CD4-positive, alpha-beta T cell treated with Interleukin-4 for 4 hours (primary cell): ENCODE measurements at regions not wholly inside any gene's neighbourhood (a gene's known extent, or its start where the extent isn't known, plus 50 kb on each side); places are given as distances from the start of the nearest gene placed in this dataset.

Source experiments
- DNase-seq: peaks from one replicate; pipeline ENCODE4 v3.0.0-alpha.2; 2020

GRCh38 chr7:69126896-69127479, 471.3 kb upstream of the AUTS2 start:
- no peak for DNase-seq

GRCh38 chr7:69129524-69129923, 468.8 kb upstream of the AUTS2 start:
- no peak for DNase-seq

DNA sequence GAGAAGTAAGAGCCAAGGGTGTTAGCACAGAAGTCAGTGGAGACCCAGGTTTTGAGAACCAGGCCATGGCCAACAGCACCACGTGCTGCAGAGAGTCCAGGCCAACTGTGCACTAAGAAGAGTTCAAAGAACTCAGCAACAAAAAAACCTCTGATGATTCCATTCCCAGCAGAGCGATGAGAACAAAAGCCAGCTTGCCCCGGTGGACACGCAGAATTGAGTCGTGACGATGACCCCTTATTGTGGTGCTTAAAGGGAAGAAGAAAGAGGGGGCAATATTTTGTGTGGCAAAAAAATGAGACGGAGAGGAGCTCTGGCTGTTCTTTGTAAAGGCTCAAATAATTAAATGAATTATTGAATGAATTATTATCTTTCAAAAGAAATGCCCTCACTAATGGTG, 468.3 kb upstream of the AUTS2 start:
- no peak for DNase-seq

GRCh38 chr7:69130396-69130795, 467.9 kb upstream of the AUTS2 start:
- DNase-seq, result no peak

DNA sequence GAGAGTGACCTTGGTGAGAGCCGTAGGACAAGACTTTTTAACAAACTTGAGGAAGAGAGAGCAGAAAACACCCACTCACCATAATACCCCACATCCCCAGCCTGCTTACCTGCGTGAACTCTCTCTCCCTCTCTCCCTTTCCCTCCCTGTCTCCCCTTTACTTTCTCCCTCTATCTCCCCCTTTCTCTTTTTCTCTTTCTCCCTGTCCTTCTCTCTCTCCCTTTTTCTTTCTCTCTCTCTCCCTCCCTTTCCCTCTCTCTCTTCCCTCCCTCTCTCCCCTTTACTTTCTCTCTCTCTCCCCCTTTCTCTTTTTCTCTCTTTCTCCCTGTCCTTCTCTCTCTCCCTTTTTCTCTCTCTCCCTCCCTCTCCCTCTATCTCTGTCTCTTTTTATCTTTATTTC, 464.0 kb upstream of the AUTS2 start:
- DNase-seq, result no peak

DNA sequence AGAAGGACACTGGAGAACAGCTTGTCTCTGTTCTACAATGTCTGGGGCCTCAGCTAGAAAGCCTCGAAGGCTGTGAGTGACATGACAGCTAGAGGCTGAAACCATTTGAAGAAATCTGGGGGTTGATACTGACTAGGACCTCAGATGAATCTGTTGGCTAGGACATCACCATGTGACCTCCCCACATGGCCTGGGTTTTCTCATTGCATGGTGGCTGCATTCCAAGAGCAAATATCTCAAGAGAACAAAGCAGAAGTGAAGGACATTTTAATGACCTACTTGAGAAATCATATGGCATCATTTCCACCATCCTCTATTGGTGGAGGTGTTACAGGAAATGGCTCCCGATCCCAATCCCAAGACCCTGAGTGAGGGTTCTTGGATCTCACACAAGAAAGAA, 450.6 kb upstream of the AUTS2 start:
- DNase-seq, result no peak

- no peak for DNase-seq
These were observed 448.2 kb upstream of the AUTS2 start for GRCh38 chr7:69149804-69150782.

DNA sequence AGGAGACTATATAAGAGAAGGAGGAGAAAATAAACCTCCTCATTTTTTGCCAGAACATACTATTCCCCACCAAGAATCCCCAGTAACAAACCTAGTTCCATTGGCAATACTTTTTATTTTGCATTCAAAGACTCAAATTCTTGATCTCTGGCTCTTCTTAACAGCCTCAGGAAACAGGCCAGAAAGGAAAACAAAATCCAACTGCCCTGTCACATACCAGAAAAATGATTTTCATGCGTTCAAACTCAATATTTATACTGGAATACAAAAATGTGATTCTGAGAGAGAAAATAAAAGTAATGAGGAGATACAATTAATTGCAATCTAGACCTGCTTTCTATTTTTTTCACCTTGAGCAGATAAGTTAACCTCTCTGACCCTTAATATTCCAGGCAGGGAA, 435.9 kb upstream of the AUTS2 start:
- DNase-seq, result no peak

- DNase-seq, result no peak
These were observed 435.2 kb upstream of the AUTS2 start for GRCh38 chr7:69162931-69163670.

DNA sequence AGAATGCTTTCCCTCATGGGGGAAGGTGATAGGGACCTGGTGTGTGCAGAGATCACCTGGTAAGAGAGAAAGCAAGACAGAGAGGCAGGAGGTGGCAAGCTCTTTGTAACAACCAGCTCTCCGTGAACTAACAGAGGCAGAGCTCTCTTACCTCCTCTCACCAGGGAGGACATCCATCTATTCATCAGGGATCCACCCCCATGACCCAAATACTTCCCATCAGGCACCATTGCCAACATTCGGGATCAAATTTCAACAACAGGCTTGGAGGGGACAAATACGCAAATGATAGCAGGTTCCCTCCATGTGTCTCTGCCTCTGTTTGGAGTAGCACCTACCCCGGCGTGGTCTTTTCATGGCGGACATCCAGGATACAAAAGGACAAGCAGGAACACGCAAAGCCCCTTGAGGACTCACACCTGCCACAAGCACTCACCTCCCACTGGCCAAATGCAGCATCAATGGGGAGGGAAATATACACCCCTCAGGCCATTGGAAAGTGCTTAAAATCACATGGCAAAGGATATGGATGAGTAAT, 431.2 kb upstream of the AUTS2 start:
- no peak for DNase-seq

GRCh38 chr7:69169386-69169785, 428.9 kb upstream of the AUTS2 start:
- no peak for DNase-seq

DNA sequence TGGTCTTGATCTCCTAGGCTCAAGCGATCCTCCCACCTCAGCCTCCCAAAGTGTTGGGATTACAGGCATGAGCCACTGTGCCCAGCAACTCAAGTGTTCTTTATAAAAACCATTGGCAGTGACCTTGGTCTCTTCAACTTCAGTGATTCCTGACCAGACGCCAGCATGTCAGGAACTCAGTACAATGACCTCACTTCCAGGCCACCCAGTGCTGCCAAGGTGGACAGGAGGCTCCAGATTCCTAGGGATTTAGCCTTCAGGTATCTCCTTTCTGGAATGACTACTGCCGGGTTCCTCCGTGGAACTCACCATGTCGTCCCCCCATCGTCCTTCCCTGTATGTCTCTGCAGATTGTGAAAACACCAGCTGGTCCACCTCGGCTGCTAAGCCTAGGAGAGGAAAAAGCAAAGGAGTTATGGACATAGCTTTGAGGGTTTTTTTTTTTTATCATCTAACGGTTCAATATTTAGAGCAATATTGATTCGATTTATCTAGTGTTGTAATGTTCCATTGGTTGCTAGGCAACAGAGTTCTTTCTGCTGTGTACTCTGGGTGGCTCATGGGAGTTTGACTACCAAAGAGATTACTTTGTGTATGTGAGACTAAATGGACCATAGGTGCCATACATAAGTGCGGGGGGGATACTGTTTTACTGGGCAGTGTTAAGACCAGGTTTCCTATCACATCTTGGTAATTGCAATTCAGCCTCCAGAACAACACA, 425.8 kb upstream of the AUTS2 start:
- no peak for DNase-seq

DNA sequence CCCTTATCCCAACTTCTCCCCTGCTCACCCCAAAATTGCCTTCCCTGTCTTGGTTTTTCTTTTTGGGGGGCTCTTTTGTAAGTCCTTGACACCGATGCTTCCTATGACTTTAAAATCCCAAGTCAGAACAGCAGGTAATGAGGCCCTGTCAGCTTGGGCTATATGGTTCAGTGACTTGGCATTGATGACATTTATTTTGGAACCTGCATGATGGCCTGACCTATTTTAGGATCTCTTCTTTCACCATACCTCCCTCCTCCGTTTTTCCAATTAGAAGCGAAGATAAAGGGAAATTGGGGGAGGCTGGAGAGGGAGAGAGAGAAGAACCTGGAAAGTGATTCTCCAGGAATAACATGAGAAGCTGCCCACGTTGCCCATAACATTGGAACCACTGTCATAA, 424.9 kb upstream of the AUTS2 start:
- no peak for DNase-seq

GRCh38 chr7:69173846-69174245, 424.4 kb upstream of the AUTS2 start:
- no peak for DNase-seq

GRCh38 chr7:69176841-69177240, 421.4 kb upstream of the AUTS2 start:
- DNase-seq, result no peak

GRCh38 chr7:69177461-69177861, 420.8 kb upstream of the AUTS2 start:
- no peak for DNase-seq

DNA sequence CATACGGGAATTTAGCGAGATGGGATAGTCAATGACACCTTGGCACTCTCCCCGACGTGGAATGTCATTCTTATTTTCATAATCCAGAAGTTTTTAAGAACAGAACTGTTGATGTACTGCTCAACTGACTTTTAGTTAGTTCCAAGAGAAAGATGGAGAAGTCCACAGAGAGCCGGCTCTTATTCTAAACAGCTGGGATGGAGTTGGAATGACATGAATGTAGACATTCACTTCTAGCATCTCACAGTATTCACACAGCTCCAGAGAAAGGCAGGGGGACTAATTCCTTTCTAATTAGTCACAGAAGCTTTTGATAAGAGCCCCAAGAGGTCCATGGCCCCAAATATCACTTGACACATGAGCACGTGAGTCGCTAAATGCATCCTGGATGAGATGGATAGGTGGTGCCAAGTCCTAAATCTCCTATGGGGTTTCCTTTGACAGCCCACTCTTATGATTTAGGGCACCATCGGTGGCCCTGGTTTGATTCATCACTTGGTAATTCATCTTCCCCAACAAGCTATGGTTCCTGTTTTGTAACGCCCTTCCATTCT, 420.3 kb upstream of the AUTS2 start:
- DNase-seq, result no peak

GRCh38 chr7:69180662-69181061, 417.6 kb upstream of the AUTS2 start:
- no peak for DNase-seq

- DNase-seq, result no peak
These were observed 415.4 kb upstream of the AUTS2 start for GRCh38 chr7:69182596-69183467.

DNA sequence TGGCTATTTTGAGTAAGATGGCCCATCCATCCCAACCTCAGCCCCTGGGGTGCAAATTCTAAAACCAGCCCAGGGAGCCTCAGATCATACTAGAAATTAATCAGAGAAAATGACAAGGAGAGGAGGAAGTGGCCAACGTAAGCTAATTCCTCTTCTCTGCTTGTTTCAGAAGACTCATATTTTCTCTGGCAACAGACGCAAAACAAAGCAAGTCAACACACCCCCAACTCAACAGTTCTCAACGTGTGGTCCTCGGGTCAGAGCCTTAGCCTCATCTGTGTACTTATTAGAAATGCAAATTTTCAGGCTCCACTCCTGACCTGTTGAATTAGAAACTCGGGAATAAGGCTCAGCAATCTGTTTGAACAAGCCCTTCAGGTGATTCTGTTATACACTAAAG, 413.9 kb upstream of the AUTS2 start:
- DNase-seq, result no peak

DNA sequence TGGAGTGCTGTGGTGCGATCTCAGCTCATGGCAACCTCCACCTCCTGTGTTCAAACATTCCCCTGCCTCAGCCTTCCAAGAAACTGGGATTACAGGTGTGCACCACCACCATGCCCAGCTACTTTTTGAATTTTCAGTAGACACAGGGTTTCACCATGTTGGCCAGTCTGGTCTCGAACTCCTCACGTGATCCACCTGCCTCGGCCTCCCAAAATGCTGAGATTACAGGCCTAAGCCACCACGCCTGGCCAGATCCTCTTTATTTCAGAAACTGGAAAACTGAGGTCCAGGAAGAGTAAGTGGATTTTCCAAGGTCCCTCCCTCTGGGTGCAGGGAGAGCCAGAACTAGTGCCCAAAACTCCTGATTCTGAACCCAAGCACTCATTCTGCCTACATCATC, 413.1 kb upstream of the AUTS2 start:
- DNase-seq, result no peak
